Central memory CD4-positive, alpha-beta T cell (primary cell): ENCODE measurements at regions not wholly inside any gene's neighbourhood (a gene's known extent, or its start where the extent isn't known, plus 50 kb on each side); places are given as distances from the start of the nearest gene placed in this dataset.

Experiments
- DNase-seq: peaks from one replicate; pipeline ENCODE4 v3.0.0; 2022

DNA sequence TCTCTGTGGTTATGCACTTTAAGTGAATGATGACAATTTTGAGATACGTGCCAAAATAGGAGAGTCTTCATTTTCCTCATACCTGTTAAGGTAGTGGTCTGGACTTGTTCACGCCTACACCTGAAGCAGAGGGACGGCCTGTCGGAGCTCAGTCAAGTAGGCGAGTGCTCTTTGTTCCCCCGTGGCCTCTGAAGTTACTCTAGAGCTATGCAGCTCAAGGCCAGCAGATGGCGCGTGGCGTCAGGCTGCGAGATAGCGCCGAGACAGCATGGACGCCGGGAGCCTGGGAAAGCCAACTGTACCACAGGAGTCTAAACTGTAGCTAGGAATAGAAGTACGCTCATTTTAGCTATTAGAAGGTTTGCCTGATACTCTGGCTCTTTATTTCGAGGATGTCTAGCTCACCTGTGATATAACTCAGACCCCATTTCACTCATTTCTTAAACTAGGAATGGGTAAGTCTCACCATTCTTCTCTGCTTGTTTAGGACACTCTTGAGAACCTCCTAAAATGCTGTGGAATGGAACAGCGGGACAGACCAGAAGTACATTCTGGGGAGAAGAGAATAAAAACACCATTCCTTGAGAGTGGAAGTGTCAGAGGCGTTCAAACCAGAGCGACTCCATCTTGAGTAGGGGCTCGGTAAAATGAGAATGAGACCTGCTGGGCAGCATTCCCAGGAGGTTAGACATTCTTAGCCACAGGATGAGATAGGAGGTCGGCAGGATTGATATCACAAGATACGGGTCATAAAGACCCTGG is 267.4 kb upstream of the HMGA2 start:
- DNase-seq = peak; percentile 14

- DNase-seq = no peak
Observed at GRCh38 chr12:65557438-65558181, 266.7 kb upstream of the HMGA2 start.

- no peak for DNase-seq
Observed at GRCh38 chr12:65560286-65560685, 264.0 kb upstream of the HMGA2 start.

GRCh38 chr12:65561798-65562382 is 262.4 kb upstream of the HMGA2 start:
- DNase-seq = no peak

DNA sequence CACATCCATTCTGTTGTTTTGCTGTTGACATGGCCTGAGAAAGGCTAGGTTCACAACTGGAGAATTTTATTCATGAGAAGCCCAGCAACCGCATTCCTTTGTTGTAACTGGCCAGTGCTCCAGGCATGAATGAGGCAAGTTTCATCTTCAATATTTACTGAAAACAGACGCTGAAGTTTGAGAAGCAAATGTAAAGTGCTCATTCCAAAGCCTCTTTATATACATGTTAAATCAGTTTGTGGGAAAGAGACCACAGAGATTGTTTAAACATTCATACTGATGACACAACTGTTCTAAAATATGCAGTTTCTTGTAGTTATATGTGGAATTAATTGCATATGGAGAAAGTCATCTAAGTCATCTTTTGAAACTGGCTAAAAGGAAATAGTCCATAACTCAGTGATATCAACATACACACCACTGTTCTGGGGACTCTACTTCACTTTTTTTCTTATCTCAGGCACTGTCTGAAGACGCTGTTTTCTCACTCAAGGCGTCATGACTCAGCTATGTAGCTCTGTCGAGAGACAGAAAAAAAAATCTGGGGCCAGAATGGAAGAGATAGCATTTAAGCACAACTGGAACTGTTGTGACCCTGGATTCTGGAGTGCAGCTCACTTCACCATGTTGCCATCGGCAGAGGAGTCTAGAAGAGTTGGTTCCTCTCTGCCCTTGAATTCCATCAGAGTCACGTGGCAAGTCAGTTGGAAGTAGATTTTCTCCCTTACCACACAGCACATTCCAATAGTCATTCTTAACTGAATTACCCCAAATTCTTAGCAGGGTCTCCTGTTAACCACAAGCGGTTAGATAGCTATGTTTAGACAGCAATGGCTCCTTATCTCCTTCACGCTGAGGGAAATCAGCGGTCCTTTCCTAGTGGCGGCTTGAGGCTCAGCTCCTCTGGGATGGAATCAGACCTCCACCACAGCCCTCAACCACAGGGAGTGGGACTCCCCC is 258.4 kb upstream of the HMGA2 start:
- no peak for DNase-seq

- DNase-seq = no peak
Observed at GRCh38 chr12:65566751-65567150, 257.5 kb upstream of the HMGA2 start.

GRCh38 chr12:65567820-65568219 is 256.5 kb upstream of the HMGA2 start:
- no peak for DNase-seq

DNA sequence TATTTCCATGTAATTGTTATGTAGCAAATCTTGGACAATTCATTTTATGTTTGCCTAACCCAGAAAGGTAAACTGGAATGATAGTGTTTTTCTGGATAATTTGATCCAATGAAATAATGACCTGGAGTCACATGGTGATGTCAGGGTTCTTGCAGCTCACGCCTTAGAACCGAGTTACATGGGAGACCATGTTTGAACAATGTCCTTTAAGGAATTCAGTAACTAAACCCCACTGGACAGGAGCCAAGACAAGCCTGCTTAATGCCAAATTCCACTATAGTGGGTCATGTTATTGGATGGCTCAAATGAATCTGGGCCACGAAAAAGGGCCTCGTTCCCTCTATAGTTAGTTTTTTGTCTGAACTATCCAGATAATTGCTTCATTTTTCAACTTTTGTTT is 255.8 kb upstream of the HMGA2 start:
- DNase-seq = no peak

DNA sequence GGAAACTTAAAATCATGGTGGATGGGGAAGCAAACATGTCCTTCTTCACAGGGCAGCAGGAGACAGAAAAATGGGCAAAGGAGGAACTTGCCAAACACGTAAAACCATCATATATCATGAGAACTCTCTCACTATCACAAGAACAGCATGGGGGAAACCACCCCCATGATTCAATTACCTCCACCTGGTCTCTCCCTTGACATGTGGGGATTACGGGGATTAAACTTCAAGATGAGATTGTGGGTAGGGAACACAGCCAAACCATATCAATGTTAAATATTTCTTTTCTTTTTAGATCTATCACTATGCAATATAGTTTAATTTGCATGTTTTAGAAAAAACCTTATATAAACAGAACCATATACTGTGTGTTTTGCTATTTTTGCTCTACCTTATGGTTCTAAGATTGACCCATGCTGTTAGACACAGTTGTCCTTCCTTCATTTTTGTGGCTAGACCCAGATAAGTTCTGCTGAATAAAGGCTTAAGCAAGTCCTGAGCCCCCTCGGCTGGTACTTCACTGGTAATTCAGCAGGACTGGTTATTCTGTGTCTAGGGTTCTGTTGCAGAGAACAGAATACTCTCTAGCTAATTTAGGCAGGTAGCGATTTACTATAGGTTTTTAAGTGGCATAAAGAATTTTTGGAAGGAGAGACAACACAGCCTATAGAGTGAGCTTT is 253.7 kb upstream of the HMGA2 start:
- no peak for DNase-seq

DNA sequence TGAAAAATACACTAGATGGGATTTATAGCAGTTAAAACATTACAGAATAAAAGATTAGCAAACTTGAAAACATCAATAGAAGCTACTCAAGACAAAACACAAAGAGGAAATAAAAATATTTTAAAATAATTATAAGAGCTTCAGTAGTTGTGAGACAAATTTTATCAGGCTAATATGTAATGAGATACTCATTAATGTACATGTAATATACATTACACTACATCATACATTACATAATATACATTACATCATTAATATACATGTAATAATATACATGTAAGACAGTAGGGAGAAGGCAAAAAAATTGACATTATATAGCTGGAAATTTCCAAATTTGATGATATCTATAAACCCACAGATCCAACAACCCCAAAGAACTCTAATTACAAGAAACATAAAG is 249.4 kb upstream of the HMGA2 start:
- no peak for DNase-seq

DNA sequence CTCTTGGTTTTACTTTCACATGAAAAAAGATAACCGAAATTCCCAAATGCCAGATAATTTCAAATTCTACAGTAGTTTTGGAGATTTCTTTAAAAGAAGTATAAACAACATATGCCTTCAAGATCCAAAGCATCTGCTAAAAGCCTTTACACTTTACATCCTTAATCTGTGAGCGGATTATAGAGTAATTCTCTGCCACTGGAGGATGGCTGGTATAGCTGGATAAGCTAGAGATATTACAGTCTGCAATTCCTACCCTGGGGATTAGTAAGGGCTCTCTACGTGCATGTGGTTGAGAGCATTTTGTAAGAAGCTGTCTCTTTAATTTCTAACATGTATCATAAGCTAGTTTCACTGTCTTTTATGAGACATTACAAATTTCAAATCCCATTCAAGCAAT is 240.3 kb upstream of the HMGA2 start:
- DNase-seq = no peak

GRCh38 chr12:65585648-65586602 is 238.4 kb upstream of the HMGA2 start:
- DNase-seq = no peak

GRCh38 chr12:65586796-65587195 is 237.5 kb upstream of the HMGA2 start:
- no peak for DNase-seq

DNA sequence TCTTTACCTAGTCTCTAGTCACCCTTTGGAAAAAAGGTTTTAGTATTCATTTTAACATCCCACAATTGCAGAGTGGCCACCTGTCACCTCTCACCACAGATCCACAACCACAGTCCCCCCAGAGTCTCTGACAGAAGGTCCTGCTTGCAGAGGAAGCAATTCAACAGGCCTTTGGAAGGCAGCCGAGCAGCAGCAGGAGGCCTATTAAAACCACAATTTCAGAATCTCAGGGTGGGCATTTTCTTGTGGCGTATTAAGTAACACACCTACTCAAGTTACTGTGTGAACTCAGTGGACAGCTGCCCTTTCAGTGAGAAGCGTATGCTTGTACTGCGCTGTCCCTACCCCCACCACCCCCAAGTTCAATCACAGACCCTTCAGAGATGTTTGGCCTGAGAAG is 234.0 kb upstream of the HMGA2 start:
- DNase-seq = no peak

DNA sequence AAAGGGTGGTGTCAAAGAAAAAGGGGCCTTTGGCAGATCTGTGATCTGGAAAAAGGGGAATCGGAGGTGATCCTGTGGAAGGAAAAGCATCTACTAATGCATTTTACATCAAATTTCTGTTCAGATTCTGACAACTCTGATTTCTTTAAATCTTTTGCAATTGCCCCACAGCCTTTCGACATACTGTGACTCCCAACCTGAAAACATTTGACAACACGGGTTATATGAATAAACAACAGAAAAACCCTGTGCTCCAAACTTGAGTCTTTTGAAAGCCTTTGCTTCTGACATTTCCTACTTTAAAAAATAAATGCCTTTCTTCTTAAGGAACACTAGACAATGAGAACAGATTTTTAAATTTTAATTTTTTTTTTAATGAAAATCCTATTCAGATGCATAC is 231.9 kb upstream of the HMGA2 start:
- no peak for DNase-seq

DNA sequence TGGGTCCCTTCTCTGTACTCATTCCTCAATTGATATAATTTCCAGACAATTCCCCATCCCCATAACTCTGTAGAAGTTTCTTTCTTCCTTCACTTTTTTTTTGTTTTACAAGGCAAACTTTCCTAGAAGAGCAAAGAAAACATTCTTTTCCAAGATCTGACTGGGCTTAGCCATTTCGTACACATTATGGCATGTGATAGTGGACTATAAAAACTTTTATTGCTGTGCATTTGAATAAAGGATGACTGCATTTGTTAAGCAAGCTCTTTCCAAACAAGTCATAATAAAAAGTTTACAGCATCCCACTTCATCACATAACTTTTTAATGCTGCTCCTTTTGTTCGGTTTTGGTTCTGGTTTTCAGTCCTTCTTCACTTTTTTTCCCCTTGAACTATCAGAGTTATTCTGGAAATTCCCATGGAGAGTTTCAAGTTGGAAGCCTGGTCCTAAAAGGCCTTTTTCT is 231.0 kb upstream of the HMGA2 start:
- DNase-seq = no peak

GRCh38 chr12:65594409-65594808 is 229.9 kb upstream of the HMGA2 start:
- DNase-seq = no peak

GRCh38 chr12:65595016-65595560 is 229.2 kb upstream of the HMGA2 start:
- no peak for DNase-seq

DNA sequence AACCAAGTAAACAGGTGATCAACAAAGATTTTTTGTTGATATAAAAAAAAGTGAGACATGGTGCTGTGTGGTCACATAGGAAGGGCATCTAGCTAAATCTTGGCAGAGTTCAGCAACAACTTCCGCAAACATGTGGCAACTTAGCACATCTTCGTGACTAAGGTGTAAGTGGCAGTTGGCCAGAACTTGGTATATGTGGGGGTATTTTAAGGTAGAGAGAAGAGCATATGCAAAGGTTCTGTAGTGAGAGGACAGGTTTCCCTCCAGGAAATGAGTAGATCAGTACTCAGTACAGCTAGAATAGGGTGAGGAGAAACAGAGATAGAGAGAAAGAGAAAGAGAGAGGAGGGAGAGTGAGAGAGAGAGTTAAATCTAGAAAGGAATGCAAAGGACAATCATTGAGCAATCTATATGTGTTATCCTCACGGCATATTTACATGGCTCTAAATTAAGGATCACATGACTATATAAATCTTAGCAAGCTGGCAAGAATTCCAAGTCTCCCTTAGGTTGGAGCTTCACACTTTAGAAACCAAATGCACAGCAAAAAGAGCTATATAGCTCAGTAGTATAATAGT is 227.7 kb upstream of the HMGA2 start:
- no peak for DNase-seq

- DNase-seq = no peak
Observed at GRCh38 chr12:65597527-65597926, 226.8 kb upstream of the HMGA2 start.
